ENCODE measurements at regions not wholly inside any gene's neighbourhood (a gene's known extent, or its start where the extent isn't known, plus 50 kb on each side); places are given as distances from the start of the nearest gene placed in this dataset.
"Not testable (repeated sequence)": the region's sequence is repeated elsewhere in the genome, so short reads cannot be mapped to it uniquely, and the experiment has no call there.

DNA sequence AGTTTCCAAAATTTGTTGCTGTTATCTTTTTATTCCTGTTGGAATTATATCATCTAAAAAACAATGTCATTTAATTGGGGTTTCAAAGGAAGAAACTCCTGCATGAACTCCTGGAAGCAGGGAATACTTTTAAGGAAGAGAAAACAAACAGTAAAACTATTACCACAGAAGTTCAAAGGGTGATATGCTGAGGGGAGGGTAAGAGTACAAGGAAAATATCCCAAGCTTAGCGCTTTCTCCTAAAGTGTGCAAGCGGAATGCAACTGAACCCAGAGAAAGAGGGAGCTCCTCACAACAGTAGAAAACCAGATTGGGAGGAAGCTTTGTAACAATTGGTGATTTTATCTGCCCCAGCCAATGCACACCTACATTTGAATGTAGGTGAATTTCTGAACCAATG is 175.1 kb downstream of the NUFIP1 start:
- no peak for DNase-seq (ENCODE audit: low read depth in 2 of 2)

DNA sequence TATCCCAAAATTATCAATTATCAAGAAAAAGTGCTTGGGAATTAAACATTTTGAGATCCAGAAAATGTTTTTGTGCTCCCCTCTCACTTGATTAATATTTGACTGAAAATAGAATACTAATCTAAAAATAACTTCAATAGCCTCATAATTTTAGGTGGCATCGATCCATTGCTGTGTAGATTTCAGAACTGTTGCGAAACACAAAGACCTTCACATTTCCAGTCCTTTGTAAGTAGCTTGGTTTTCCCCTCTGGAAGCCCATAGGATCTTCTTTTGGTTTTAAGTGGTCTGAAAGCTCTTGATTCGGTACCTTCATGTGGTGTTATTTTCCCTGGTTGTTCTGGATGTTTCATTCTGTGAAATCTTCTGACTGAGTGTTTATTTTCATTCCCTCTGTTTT is 176.5 kb downstream of the NUFIP1 start:
- DNase-seq (ENCODE audit: low read depth in 2 of 2), result no peak

DNA sequence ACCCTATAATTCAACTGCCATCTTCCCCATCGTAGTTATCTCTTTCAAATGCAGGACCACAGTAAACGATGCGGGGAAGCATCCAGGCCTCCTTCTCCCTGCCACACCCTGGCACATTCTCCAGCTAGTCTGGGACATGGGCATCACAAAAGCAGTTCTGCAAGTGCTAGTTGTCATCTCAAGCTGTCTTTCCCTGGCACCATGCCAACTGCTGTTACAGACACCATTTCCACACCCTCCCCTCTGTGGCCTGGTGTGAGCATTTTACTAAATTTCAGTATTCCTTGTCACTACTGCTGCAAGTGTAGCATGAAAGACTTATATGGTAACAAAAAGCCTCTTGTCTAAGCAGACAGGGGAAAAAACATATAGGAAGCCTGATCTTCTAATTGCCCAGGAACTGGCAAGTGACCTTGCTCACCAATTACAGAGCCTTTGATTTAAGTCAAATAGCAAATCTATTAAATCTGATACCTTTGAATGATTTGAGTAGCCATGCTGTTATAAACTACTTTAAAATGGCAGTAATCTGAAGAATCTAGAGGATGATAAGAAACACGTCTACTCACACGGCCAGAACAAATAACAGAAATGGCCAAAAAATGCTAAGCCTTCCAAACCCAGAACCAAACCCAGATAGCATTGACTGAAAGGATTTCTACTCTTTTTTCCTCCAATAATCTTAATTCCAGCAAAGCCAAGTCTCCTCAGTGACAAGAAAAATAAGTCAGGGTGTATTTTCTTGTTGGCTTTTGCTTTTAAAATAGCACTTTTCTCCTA is 179.0 kb downstream of the NUFIP1 start:
- DNase-seq (ENCODE audit: low read depth in 2 of 2), result no peak

DNA sequence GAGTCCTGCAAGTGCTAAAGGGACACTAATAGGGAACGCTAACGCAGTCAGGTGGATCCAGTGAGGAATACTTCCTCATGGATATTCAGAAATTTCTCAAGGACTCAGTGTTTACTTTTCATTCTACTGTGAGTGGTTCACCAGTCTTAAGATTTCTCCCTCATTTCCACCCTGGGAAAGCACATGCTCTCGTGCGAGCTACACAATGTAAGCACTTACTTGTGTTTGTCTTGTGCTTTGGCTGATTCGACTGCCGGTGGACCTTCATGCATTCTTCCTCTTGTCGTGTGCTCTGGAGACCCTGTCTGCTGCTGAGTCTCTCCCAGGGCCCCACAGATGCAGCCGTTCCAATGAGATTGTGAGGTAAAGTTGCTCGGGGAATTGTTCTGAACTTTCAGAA is 180.1 kb downstream of the NUFIP1 start:
- no peak for DNase-seq (ENCODE audit: low read depth in 2 of 2)

DNA sequence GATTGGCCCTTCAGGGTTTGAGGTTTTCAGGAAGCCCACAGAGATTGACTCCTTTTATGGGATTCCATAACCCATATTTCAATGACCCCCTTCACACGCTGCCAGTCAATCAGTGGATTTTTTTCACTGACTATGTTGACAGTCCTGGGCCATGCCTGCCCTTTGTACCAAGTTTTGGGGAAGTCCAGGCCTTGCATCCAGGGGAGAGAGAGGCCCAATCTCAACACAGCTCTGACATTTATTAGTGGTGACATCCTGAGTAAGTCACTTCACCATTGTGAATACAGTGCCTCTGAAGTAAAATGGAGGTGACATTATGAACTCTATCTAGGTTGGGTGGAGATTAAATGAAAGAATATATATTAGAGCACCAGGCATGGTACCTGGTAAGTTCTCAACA is 181.1 kb downstream of the NUFIP1 start:
- DNase-seq (ENCODE audit: low read depth in 2 of 2), result no peak

DNA sequence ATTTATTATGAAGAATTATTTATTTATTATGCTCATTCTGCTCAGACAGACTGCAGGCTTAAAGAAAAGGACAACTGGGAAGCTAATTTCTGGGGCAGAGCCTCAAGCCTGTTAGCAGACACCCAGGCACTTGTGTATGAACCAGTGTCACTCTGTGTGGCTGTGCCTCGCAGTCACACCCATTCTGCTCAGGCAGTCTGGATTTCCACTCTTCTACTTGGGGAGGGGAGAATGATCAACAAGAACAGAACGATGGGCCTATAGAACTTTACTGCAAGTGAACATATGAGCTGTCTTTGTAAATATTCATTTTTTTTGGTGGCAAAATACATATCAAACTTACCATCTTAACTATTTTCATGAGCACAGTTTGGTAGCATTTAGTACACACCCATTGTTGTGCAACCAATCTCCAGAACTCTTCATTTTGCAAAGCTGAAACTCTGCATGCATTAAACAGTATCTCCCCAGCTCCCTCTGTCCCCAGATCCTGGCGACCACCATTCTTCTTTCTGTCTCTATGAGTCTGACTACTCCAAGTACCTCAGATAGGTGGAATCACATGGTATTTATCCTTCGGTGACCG is 181.7 kb downstream of the NUFIP1 start:
- no peak for DNase-seq (ENCODE audit: low read depth in 2 of 2)

DNA sequence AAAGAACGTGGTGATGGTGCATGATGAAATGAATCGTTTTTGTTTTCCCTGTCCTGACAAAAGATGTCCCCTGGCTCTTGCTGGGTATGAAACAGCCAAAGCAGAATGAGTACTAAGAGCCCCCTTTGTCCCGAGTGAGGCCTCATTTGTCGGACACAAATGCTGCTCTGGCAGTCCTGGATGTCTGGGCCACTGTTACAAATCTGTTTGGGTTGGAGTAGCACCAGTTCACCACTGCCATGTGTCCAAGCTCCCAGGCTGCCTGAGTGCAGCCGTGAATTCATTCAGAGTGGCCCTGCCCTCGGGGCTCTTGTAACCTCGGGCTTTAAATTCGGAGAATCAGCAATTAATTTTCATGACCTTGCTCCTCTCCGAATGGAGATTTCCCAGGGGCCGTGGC is 182.4 kb downstream of the NUFIP1 start:
- no peak for DNase-seq (ENCODE audit: low read depth in 2 of 2)

DNA sequence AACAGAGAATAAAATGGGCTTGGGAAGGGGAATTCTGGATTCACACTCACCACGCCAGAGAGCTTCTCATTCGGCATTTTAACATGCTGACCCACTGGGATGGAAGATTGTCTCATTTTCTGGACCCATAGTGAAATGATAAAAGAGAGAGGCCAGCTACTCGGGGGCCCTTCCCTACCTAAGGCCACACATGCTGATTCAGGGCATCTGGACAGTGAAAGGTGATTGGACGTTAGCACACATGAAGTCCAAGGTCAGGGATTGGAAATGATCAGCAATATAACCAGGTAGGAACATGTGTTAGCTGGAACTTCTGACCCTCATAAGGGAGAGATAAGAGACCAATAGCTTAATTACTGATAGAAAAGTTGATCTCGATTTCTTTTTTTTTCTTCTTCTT is 183.7 kb downstream of the NUFIP1 start:
- no peak for DNase-seq (ENCODE audit: low read depth in 2 of 2)

DNA sequence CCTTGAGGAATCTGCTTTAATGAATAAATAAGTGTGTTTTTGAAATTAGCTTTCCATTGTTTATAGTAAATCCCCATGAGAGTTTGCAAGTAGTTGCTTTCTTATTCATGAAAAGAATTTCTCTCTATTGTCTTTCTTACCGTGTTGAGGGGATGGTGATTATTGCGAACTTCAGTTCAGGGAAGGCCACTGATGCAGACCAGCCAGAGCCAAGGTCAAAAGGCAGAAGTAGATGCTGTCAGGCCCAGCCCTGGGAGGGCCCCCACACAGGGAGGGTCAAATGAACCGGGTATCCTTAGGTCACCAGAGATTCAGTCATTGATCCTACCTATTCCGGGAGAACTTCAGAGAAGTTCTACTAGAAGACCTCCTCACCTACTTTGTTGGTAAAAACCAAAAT is 185.9 kb downstream of the NUFIP1 start:
- DNase-seq (ENCODE audit: low read depth in 2 of 2), result no peak

DNA sequence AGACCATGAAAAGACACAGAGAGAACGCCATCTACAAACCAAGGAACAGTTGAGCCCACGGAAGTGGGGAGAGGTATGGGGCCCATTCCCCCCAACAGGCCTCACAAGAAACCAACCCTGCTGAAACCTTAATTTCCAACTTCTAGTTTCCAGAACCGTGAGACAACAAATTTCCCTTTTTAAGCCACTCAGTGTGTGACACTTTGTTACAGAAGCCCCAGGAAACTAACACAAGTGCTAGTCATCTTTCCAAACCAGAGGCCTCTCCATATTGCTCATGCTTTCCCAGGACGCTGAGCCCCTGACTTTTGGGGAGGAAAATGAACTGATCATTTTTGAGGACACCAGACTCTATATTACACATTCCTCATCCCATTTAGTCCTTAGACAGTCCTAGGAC is 186.8 kb downstream of the NUFIP1 start:
- no peak for DNase-seq (ENCODE audit: low read depth in 2 of 2)

DNA sequence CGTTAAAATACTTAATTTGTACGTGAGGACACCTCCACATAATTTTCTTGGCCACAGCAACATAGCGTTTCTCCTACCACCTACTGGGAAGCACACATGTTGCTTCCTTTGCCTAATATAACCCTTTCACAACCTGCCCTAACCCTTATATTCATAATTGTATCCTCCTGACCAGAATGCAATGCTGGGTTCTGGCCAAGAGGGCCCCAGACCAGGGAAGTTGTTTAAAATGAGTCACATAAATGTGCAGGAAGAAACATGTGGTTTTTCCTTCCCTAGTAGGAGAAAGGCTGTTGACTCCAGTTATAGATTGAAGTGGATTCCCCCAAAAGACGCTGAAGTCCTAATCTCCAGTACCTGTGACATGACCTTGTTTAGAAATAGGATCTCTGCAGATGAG is 187.3 kb downstream of the NUFIP1 start:
- DNase-seq (ENCODE audit: low read depth in 2 of 2), result peak; percentile 70 to 88

DNA sequence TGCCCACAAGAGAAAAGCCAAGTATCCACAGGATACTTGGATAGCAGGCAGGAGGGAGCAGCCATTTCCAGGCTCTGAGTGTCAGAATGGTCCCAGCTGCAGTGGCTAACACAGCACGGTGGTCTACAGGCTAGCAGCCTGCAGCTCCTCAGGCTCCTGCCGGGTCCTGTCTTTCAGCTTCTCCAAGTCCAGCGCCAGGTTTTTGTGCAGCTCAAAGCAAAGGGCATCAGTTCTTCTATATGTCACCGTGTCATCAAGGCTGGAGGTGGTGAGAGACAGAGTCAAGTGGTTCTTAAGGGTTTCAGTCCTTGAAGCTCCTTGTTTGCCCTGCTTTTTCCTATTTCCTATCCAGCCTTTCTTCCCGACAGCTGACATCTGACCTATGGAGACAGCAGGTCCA is 188.6 kb downstream of the NUFIP1 start:
- no peak for DNase-seq (ENCODE audit: low read depth in 2 of 2)

DNA sequence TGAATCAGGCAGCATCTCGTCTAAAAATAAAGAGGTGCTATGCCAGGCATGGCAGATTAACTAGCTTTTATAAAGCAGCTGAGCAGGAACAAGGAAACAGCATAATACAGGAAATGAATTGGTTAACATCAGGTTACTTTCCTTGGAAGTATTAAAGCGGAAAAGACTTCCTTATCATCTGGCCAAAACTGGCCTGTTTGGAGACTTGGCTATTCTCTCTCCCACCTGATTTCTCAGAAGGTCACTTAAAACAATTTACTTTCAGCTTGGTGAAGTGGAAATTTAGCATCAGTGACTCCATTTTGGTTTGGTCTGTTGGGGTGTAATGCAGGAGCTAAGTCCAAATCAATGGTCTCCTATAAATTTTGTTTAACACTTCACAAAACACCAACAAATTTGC is 191.6 kb downstream of the NUFIP1 start:
- DNase-seq (ENCODE audit: low read depth in 2 of 2), result no peak

DNA sequence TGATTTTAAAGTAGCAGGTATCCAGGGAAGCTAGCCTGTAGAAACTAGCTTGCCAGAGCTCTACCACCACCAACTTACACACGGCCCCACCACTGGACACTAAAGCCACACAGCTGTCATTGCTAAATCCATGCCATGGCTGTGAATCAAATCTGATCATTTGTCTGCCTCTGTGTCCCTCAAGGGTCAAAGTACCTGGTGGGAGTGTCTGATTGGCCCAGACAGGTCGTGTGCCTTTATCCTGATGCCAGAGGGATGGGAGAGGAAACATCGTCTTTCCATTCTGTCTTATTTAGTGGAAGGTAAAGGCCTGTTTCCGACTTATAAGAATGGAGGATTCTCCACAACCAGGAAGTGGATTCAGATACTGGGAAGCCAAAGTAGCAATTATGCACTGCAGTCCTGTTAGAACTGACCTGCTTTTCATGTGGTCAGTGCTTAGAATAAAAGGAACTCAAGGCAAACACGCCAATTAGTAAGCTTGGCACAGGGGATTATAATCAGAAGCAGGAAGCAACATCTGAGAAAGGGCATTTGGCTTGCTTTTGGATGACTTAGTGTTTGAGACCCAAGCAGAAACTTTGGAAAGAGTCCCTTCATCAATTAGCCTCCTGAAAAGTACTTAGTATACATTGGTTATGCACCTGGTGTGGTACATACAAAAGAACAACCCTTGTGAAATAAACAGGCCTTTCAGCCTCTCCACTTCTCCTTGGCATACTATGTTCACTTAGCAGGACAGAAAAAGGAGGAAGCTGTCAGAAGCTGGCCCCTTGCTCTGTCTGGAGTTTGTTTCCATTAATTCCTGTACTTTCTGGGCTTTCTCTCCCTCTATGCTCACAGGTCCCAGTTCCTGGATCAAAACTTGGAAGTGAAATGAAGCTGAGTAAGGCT is 192.4 kb downstream of the NUFIP1 start:
- DNase-seq (ENCODE audit: low read depth in 2 of 2), result no peak

DNA sequence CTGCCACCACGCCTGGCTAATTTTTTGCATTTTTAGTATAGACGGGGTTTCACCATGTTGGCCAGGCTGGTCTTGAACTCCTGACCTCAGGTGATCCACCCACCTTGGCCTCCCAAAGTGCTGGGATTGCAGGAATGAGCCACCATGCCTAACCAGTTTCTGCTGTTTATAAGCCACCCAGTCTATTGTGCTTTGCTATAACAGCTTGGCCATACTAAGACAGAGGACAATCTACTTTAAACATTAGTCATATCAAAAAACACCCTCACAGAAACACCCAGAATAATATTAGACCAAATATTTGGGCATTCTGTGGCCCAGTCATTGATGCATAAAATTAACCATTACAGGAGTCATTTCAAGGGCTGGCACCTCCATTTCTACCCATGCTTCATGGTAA is 193.2 kb downstream of the NUFIP1 start:
- DNase-seq (ENCODE audit: low read depth in 2 of 2), result not testable (repeated sequence)

DNA sequence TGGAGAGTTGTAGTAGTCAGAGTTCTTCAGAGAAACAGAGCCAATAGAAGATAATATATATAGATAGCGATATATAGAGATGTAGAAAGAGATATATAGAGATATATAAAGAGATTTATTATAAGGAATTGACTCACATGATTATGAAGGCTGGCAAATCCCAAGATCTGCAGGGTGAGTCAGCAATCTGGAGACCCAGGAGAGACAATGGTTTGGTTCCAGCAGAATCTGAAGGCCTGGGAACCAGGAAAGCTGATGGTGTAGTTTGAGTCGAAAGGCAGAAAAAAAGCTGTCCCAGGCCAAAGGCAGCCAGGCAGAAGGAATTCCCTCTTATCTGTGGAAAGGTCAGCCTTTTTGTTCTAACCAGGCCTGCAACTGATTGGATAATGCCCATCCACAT is 194.1 kb downstream of the NUFIP1 start:
- DNase-seq (ENCODE audit: low read depth in 2 of 2), result peak in 1 of 2 donors; percentile 48

DNA sequence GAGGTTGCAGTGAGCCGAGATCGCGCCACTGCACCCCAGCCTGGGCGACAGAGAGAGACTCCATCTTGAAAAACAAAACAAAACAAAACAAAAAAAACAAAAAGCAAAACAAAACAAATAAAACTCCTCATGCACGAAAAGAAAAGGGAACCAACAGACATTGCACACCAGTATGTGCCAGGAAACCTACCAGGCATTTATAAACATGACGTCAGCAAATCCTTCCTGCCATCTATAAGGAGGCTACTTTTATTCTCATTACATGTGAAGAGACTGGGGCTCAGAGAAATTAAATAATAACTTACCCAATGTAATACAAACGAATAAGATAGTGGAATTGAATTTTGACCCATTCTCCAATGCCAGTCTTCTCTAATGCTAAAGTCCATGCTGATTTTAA is 197.2 kb downstream of the NUFIP1 start:
- peak in 1 of 2 donors; percentile 34 for DNase-seq (ENCODE audit: low read depth in 2 of 2)

DNA sequence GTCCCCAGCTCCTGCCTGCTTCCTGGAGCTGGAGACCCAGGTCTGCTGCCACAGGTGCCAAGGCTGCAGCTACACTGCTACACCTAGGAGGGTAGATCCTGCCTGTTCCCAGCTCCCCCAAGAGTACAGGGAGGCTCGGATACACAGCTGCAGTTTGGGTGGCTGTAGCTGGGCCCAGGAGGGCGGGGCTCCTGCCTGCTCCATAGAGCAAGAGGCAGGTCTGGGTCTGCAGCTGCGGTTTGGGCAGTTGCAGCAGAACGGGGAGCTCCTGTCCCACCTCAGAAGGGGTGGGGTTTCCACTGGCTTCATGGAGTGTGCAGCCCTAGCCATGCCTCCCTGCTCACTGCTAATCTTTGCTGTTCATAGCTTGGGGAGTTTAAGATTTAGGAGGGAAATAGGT is 199.0 kb downstream of the NUFIP1 start:
- DNase-seq (ENCODE audit: low read depth in 2 of 2), result no peak

DNA sequence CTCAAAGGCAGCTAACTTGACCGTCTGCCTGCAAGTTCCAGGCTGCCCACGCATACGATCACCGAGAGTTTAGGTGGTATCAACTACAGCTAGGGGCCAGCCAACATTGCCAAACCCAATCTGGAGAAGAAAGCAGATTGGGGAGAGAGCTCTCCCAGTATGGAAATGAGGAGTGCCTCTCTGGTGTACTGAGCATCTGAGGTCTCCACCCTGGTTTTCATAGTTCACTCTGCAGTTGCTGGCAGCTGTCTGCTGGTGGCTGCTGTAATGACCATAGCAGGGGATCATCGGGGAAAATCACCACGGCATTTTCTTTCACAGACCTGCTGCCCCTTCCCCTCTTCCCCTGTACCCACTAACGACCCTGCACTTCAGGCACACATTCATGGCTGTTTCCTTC is 201.7 kb downstream of the NUFIP1 start:
- no peak for DNase-seq (ENCODE audit: low read depth in 2 of 2)

DNA sequence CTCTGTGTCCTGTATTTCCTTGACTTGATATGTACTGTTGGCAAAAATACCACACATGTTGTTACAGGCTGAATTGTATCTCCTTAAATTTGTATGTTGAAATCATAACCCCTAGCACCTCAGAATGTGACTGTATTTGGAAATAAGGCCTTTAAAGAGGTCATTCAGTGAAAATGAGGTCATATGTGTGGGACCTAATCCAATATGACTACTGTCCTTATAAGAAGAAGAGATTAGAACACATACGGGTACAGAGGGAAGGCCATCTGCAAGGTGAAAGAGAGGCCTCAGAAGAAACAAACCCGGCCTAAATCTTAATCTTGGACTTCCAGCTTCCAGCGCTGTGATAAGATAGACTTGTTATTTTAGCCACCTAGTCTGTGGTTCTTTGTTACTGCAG is 202.5 kb downstream of the NUFIP1 start:
- no peak for DNase-seq (ENCODE audit: low read depth in 2 of 2)

DNA sequence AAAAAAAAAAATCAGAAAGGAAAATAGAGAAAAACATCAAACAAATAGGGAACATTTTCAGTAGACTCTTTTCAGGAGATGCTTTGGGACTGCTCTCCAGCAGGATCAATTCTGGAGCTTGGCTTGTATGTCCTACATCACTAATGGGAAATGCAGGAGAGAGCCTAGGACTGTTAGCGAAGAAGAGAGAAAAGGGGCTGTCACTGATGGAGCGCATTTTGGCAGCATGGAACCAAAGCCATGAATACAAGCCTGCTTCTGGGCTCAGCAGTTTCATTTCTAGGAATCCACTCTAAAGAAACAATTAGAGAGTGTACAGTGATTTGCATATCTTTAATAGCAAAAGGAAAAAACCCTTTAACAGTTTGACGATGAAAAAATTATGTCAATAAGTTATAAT is 203.9 kb downstream of the NUFIP1 start:
- no peak for DNase-seq (ENCODE audit: low read depth in 2 of 2)

DNA sequence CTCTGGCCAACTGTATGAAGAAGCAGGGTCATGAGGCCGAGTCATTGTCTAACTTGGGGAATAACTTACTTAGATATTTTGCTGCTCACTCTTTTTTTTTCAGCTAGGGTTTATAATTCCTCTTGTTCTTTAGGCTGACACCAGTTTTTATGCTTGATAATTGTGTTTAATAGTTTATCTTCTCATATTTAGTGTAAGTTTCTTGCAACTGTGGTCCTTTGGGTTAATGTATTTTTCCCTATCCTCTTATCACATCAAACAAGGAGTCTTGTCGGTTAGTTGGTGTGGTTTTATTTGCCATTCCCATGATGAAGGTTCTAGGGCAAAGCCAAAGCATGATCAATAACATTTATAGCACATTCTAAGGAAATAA is 204.6 kb downstream of the NUFIP1 start:
- no peak for DNase-seq (ENCODE audit: low read depth in 2 of 2)

Measured in dermis microvascular lymphatic vessel endothelial cell (primary cell).